Caco-2 (cell line): ENCODE measurements at regions not wholly inside any gene's neighbourhood (a gene's known extent, or its start where the extent isn't known, plus 50 kb on each side); places are given as distances from the start of the nearest gene placed in this dataset.

Experiments used
- BruUV-seq: library from RNA; stranded (reverse); fragments of 400-500 nt; replicated peaks from 2 replicates; lab custom pipeline; 2021; lab: Mats Ljungman, UMichigan
- CTCF ChIA-PET: fragments of 300-600 bp; sonication (Branson Sonifier 250); formaldehyde crosslinking; loops from one replicate; lab custom pipeline; 2022; ENCODE audit warnings: antibody characterized with exemption; lab: Charles Lee
- POLR2A ChIA-PET: fragments of 300-600 bp; sonication (Branson Sonifier 250); formaldehyde crosslinking; loops from one replicate; lab custom pipeline; 2022; ENCODE audit warnings: antibody characterized with exemption; lab: Charles Lee
- DNase-seq, 2 experiments: peaks; one replicate each; pipeline versions ENCODE4 v3.0.0 to v3.0.0-alpha.2; 2020 to 2022
- H3K27me3 ChIP-seq: replicated peaks from 2 replicates; pipeline ENCODE4 v1.6.0; 2011; ENCODE audit warnings: low read length; ENCODE audit not compliant: control insufficient read depth, insufficient read depth
- H3K36me3 ChIP-seq: 2 replicates; pipeline ENCODE4 v1.5.1; 2011; ENCODE audit warnings: low read length; ENCODE audit not compliant: control insufficient read depth, insufficient read depth
- H3K4me1 ChIP-seq: fragments of 250-450 bp; sonication (Bioruptor Pico); 2 replicates; pipeline ENCODE4 v1.5.1; 2020; ENCODE audit warnings: mild to moderate bottlenecking
- H3K4me3 ChIP-seq: 2 replicates; pipeline ENCODE4 v1.5.1; 2011; ENCODE audit warnings: low read depth, mild to moderate bottlenecking, control low read depth, low read length
- H3K9me3 ChIP-seq: fragments of 250-450 bp; sonication (Bioruptor Pico); 2 replicates; pipeline ENCODE4 v1.5.1; 2020; ENCODE audit warnings: mild to moderate bottlenecking, moderate library complexity
- H3K27ac Mint-ChIP-seq: one replicate; pipeline ENCODE4 v1.8.0; 2022; ENCODE audit warnings: mixed read lengths; ENCODE audit not compliant: unreplicated experiment
- H3K27me3 Mint-ChIP-seq: one replicate; pipeline ENCODE4 v1.8.0; 2022; ENCODE audit warnings: mixed read lengths; ENCODE audit not compliant: insufficient read depth, unreplicated experiment
- H3K36me3 Mint-ChIP-seq: one replicate; pipeline ENCODE4 v1.8.0; 2022; ENCODE audit warnings: mild to moderate bottlenecking, mixed read lengths; ENCODE audit not compliant: insufficient read depth, unreplicated experiment
- H3K4me1 Mint-ChIP-seq: one replicate; pipeline ENCODE4 v1.8.0; 2022; ENCODE audit warnings: low read depth, mixed read lengths; ENCODE audit not compliant: unreplicated experiment
- H3K4me3 Mint-ChIP-seq: one replicate; pipeline ENCODE4 v1.8.0; 2022; ENCODE audit warnings: mild to moderate bottlenecking, moderate library complexity, mixed read lengths; ENCODE audit not compliant: unreplicated experiment
- H3K9me3 Mint-ChIP-seq: one replicate; pipeline ENCODE4 v1.8.0; 2022; ENCODE audit warnings: mixed read lengths; ENCODE audit not compliant: unreplicated experiment
- CTCF ChIP-seq, 2 experiments: fragments of 200-600 bp in 1 of 2; IDR thresholded peaks; 1 replicate in 1 of 2; 2 replicates in 1 of 2; pipeline versions ENCODE4 v1.5.1 to v1.8.0; 2011 to 2022; ENCODE audit warnings: antibody characterized with exemption in 1 of 2, control low read depth in 1 of 2, inconsistent platforms in 1 of 2, low read depth in 1 of 2, low read length in 1 of 2, mild to moderate bottlenecking in 1 of 2, moderate library complexity in 1 of 2; ENCODE audit not compliant: insufficient read depth in 1 of 2, severe bottlenecking in 1 of 2, unreplicated experiment in 1 of 2
- intact Hi-C: fragments of 100-400 bp; cut with micrococcal nuclease; formaldehyde crosslinking; loops from one replicate; pipeline ENCODE4 v1.10.0; 2022; ENCODE audit not compliant: unreplicated experiment

DNA sequence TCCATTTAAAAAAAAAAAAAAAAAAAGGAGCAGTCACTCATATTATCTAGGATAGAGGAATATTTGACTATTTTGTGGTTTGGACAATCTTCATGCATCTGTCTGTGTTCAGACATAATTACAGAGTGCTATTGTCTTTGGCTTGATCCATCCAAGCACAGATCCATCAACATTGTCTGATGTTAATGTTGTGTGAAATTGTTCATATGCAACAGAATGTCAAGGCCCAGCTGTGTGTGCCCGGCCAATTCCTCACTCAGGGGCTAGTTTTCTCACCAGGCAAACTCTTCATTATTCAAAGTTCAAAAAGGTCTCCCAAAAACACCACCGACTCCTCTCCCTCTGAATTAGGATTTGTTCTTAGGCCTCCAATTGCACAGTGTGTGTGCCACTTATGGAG is 324.9 kb upstream of the TMTC1 start:
- Histone ChIP-seq H3K4me1 (no peaks in the 10 kb centered on the region), H3K9me3 (0 out of 2 replicates have a peak, but pooled peaks cover 3% of the 10 kb centered on the region), H3K36me3 (no peaks in the 10 kb centered on the region), H3K4me3 (no peak overlapping the region), H3K27me3 (no peaks in the 10 kb centered on the region)
- no peak for DNase-seq
- TF ChIP-seq CTCF (IDR thresholded peaks at IDR 0.05; ENCODE audit: insufficient read depth in 1 of 2, low read depth in 1 of 2, low read length in 1 of 2, severe bottlenecking in 1 of 2, unreplicated experiment in 1 of 2) = no peak
- no peaks in the 10 kb centered on the region for H3K36me3 Mint-ChIP-seq
- CTCF ChIA-PET = no interaction called here
- no peaks in the 10 kb centered on the region for H3K4me1 Mint-ChIP-seq
- intact Hi-C loops = no loop called here
- H3K27ac Mint-ChIP-seq = no peak overlapping the region
- peaks cover 25% of the 10 kb centered on the region for H3K9me3 Mint-ChIP-seq
- POLR2A ChIA-PET = no interaction called here
- no TSS peak for BruUV-seq
- no peaks in the 10 kb centered on the region for H3K27me3 Mint-ChIP-seq
- no peak overlapping the region for H3K4me3 Mint-ChIP-seq

- H3K4me1 ChIP-seq = no peaks in the 10 kb centered on the region
- no peak overlapping the region for H3K27ac Mint-ChIP-seq
- TF ChIP-seq CTCF (IDR thresholded peaks at IDR 0.05; ENCODE audit: insufficient read depth in 1 of 2, low read depth in 1 of 2, low read length in 1 of 2, severe bottlenecking in 1 of 2, unreplicated experiment in 1 of 2) = no peak
- H3K9me3 Mint-ChIP-seq = peaks cover 25% of the 10 kb centered on the region
- POLR2A ChIA-PET = no interaction called here
- no peaks in the 10 kb centered on the region for H3K36me3 ChIP-seq
- 0 out of 2 replicates have a peak, but pooled peaks cover 3% of the 10 kb centered on the region for H3K9me3 ChIP-seq
- no peak overlapping the region for H3K4me3 ChIP-seq
- intact Hi-C loops = no loop called here
- no peak overlapping the region for H3K4me3 Mint-ChIP-seq
- no peaks in the 10 kb centered on the region for H3K4me1 Mint-ChIP-seq
- CTCF ChIA-PET = no interaction called here
- H3K27me3 ChIP-seq = no peaks in the 10 kb centered on the region
- H3K36me3 Mint-ChIP-seq = no peaks in the 10 kb centered on the region
- BruUV-seq = no TSS peak
- no peak for DNase-seq
- no peaks in the 10 kb centered on the region for H3K27me3 Mint-ChIP-seq
These were observed 322.6 kb upstream of the TMTC1 start for GRCh38 chr12:30106204-30106965.

GRCh38 chr12:30105505-30105904 is 321.8 kb upstream of the TMTC1 start:
- no peaks in the 10 kb centered on the region for H3K4me1 ChIP-seq
- peaks cover 25% of the 10 kb centered on the region for H3K9me3 Mint-ChIP-seq
- no peak for TF ChIP-seq CTCF (IDR thresholded peaks at IDR 0.05; ENCODE audit: insufficient read depth in 1 of 2, low read depth in 1 of 2, low read length in 1 of 2, severe bottlenecking in 1 of 2, unreplicated experiment in 1 of 2)
- H3K4me3 ChIP-seq = no peak overlapping the region
- no peaks in the 10 kb centered on the region for H3K36me3 ChIP-seq
- no peaks in the 10 kb centered on the region for H3K36me3 Mint-ChIP-seq
- POLR2A ChIA-PET = no interaction called here
- H3K27me3 Mint-ChIP-seq = no peaks in the 10 kb centered on the region
- no peak overlapping the region for H3K4me3 Mint-ChIP-seq
- H3K9me3 ChIP-seq = 0 out of 2 replicates have a peak, but pooled peaks cover 3% of the 10 kb centered on the region
- CTCF ChIA-PET = no interaction called here
- no peak for DNase-seq
- no TSS peak for BruUV-seq
- no peaks in the 10 kb centered on the region for H3K4me1 Mint-ChIP-seq
- no peak overlapping the region for H3K27ac Mint-ChIP-seq
- intact Hi-C loops = no loop called here
- no peaks in the 10 kb centered on the region for H3K27me3 ChIP-seq
